ENCODE measurements at regions not wholly inside any gene's neighbourhood (a gene's known extent, or its start where the extent isn't known, plus 50 kb on each side); places are given as distances from the start of the nearest gene placed in this dataset.

- Histone ChIP-seq H3K27me3 (ENCODE audit: insufficient read depth, low read depth, low read length) (no peaks in the 10 kb centered on the region), H3K9ac (ENCODE audit: low read length) (no peak overlapping the region), H2AFZ (ENCODE audit: low read depth, low read length) (no peak overlapping the region), H3K4me2 (ENCODE audit: low read length) (no peak overlapping the region), H3K9me2 (ENCODE audit: insufficient read depth, low read length) (no peaks in the 10 kb centered on the region), H4K20me1 (ENCODE audit: insufficient read depth) (no peaks in the 10 kb centered on the region), H3K9me3 (ENCODE audit: low read length) (no peaks in the 10 kb centered on the region), H3F3A (ENCODE audit: insufficient read depth, low read length, poor library complexity, severe bottlenecking) (no peaks in the 10 kb centered on the region), H3K79me2 (replicated peaks; ENCODE audit: insufficient read depth, low read length) (no peaks in the 10 kb centered on the region), H3K36me3 (ENCODE audit: insufficient read depth, low read length) (no peaks in the 10 kb centered on the region), H3K4me3 (ENCODE audit: low read length) (no peak overlapping the region), H3K27ac (ENCODE audit: low read length) (no peak overlapping the region)
- no peak for TF ChIP-seq CTCF (IDR thresholded peaks at IDR 0.05; ENCODE audit: poor library complexity, severe bottlenecking)
- no peak for TF ChIP-seq SMC3 (conservative IDR thresholded peaks at IDR 0.05; ENCODE audit: poor library complexity)
- TF ChIP-seq TAF1 (IDR thresholded peaks at IDR 0.05; ENCODE audit: low read depth): no peak
- no peak for TF ChIP-seq REST (IDR thresholded peaks at IDR 0.05; ENCODE audit: borderline replicate concordance)
- TF ChIP-seq EZH2 (IDR thresholded peaks at IDR 0.05; ENCODE audit: borderline replicate concordance, insufficient read depth, low read length, poor library complexity, severe bottlenecking): no peak
- no peak for TF ChIP-seq EP300 (conservative IDR thresholded peaks at IDR 0.05; ENCODE audit: poor library complexity, severe bottlenecking)
- no peak for TF ChIP-seq RAD21 (conservative IDR thresholded peaks at IDR 0.05)
- no peak for TF ChIP-seq POLR2AphosphoS5 (IDR thresholded peaks at IDR 0.05)
- TF ChIP-seq MXI1 (conservative IDR thresholded peaks at IDR 0.05; ENCODE audit: poor library complexity, severe bottlenecking): no peak
Observed at GRCh38 chr17:73767696-73768095, 123.5 kb upstream of the SDK2 start.

GRCh38 chr17:73768691-73769090 is 124.4 kb upstream of the SDK2 start:
- no peaks in the 10 kb centered on the region for H3K9me3 ChIP-seq (ENCODE audit: low read length)
- H3K9me2 ChIP-seq (ENCODE audit: insufficient read depth, low read length): no peaks in the 10 kb centered on the region
- H3K36me3 ChIP-seq (ENCODE audit: insufficient read depth, low read length): no peaks in the 10 kb centered on the region
- no peak overlapping the region for H3K4me2 ChIP-seq (ENCODE audit: low read length)
- no peak for TF ChIP-seq POLR2AphosphoS5 (IDR thresholded peaks at IDR 0.05)
- no peak for TF ChIP-seq EZH2 (IDR thresholded peaks at IDR 0.05; ENCODE audit: borderline replicate concordance, insufficient read depth, low read length, poor library complexity, severe bottlenecking)
- TF ChIP-seq EP300 (conservative IDR thresholded peaks at IDR 0.05; ENCODE audit: poor library complexity, severe bottlenecking): no peak
- no peak for TF ChIP-seq TAF1 (IDR thresholded peaks at IDR 0.05; ENCODE audit: low read depth)
- no peak for TF ChIP-seq REST (IDR thresholded peaks at IDR 0.05; ENCODE audit: borderline replicate concordance)
- no peak for TF ChIP-seq CTCF (IDR thresholded peaks at IDR 0.05; ENCODE audit: poor library complexity, severe bottlenecking)
- TF ChIP-seq SMC3 (conservative IDR thresholded peaks at IDR 0.05; ENCODE audit: poor library complexity): no peak
- TF ChIP-seq RAD21 (conservative IDR thresholded peaks at IDR 0.05): no peak
- no peaks in the 10 kb centered on the region for H3F3A ChIP-seq (ENCODE audit: insufficient read depth, low read length, poor library complexity, severe bottlenecking)
- no peak overlapping the region for H3K4me3 ChIP-seq (ENCODE audit: low read length)
- H3K27ac ChIP-seq (ENCODE audit: low read length): no peak overlapping the region
- no peak overlapping the region for H3K9ac ChIP-seq (ENCODE audit: low read length)
- H2AFZ ChIP-seq (ENCODE audit: low read depth, low read length): no peak overlapping the region
- no peaks in the 10 kb centered on the region for H3K27me3 ChIP-seq (ENCODE audit: insufficient read depth, low read depth, low read length)
- no peaks in the 10 kb centered on the region for H4K20me1 ChIP-seq (ENCODE audit: insufficient read depth)
- no peaks in the 10 kb centered on the region for H3K79me2 ChIP-seq (replicated peaks; ENCODE audit: insufficient read depth, low read length)

Measured in neural cell (in vitro differentiated cells).